Loucy (cell line): ENCODE measurements at regions not wholly inside any gene's neighbourhood (a gene's known extent, or its start where the extent isn't known, plus 50 kb on each side); places are given as distances from the start of the nearest gene placed in this dataset.

ENCODE experiments used
- CTCF ChIP-seq: fragments of 200-600 bp; sonication (generic); conservative IDR thresholded peaks from 2 replicates; pipeline ENCODE4 v1.5.1; 2014; ENCODE audit warnings: mild to moderate bottlenecking, antibody characterized with exemption, low read length
- EZH2phosphoT487 ChIP-seq: fragments of 200-600 bp; IDR thresholded peaks from 2 replicates; pipeline ENCODE4 v1.6.1; 2018; ENCODE audit warnings: antibody characterized with exemption, mild to moderate bottlenecking, moderate library complexity, borderline replicate concordance

GRCh38 chr3:145911016-145911415 lies 250.0 kb downstream of the PLOD2 start:
- TF ChIP-seq CTCF = no peak
- TF ChIP-seq EZH2phosphoT487 = no peak
